ENCODE measurements at regions not wholly inside any gene's neighbourhood (a gene's known extent, or its start where the extent isn't known, plus 50 kb on each side); places are given as distances from the start of the nearest gene placed in this dataset.
"Not testable (repeated sequence)": the region's sequence is repeated elsewhere in the genome, so short reads cannot be mapped to it uniquely, and the experiment has no call there.

GRCh38 chr7:26424319-26424718 lies 132.7 kb downstream of the SNX10 start:
- not testable (repeated sequence) for DNase-seq

- DNase-seq = no peak
These were observed 134.0 kb downstream of the SNX10 start for GRCh38 chr7:26425655-26426054.

- no peak for DNase-seq
These were observed 134.4 kb downstream of the SNX10 start for GRCh38 chr7:26426096-26426495.

DNA sequence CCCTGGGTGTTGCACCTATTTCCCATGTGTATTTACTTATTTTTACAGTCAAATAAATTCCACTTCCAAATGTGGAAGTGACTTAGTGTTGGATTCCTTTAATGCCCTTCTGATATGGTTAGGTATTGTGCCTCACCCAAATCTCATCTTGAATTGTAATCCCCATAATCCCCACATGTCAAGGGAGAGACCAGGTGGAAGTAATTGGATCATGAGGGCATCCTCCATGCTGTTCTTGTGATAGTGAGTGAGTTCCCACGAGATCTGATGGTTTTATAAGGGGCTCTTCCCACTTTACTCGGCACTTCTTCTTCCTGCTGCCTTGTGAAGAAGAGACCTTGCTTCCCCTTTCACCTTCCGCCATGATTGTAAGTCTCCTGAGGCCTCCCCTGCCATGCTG lies 136.9 kb downstream of the SNX10 start:
- DNase-seq = no peak

DNA sequence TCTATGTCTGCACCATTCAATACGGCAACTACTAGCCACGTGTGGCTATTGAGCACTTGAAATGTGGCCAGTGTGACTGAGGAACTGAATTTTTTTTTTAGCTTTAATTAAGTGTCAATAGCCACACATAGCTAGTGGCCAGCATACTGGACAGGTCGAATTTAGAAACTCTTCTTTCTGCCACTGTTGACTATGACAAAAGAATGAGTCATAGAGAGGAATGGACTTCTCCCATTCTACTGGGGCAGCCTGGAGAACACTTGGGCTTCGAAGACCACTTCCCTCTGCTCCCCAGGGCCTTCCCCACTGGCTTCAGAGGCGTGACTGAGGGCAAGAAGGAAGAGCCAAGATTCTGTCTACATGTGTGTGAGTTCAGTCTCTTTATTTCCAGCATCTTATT lies 137.5 kb downstream of the SNX10 start:
- no peak for DNase-seq

- DNase-seq = peak; percentile 3
These were observed 143.3 kb downstream of the SNX10 start for GRCh38 chr7:26434974-26435373.

DNA sequence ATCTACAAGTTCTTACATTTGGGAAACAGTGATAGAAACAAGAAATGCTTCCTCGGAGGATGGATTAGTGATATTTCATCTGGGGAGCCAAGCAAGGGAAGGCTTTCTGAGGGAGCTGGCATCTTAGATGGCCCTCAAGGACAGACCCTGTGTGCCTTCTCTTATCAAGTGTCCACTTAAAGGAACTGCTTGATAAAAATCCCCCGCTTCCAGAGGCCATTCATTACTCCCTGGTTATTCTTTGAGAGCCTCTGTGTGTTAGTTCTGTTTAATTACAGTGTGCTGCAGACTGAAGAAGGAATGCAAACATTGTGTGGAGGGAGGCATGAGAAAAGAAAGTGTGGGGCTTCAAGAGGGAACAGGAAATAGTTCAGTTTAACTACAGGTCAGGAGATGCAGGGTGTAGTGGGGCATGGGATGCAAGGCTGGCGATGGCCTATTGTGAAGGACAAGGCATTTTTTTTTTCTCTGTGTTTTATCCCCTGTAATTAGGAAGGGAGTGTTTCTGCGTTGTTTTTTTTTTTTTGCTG lies 145.4 kb downstream of the SNX10 start:
- no peak for DNase-seq

DNA sequence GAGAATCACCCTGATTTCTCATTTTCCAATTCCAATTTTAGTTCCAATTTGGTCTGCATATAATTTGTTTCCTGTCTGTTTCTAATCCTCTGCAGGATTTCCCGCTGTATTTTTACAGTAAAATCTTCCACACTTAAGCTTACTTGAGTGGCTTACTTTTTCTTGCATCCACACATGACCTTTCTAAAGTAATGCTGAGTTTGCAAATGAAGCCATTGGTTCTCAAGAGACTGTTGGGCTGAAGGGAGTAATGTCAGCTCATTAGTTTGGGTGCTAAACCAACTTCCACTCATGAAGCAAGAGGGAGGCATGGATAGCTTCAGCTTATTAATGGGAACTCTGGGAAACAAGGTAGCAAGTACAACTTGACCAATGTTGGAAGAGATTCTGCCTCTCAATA lies 146.4 kb downstream of the SNX10 start:
- no peak for DNase-seq

DNA sequence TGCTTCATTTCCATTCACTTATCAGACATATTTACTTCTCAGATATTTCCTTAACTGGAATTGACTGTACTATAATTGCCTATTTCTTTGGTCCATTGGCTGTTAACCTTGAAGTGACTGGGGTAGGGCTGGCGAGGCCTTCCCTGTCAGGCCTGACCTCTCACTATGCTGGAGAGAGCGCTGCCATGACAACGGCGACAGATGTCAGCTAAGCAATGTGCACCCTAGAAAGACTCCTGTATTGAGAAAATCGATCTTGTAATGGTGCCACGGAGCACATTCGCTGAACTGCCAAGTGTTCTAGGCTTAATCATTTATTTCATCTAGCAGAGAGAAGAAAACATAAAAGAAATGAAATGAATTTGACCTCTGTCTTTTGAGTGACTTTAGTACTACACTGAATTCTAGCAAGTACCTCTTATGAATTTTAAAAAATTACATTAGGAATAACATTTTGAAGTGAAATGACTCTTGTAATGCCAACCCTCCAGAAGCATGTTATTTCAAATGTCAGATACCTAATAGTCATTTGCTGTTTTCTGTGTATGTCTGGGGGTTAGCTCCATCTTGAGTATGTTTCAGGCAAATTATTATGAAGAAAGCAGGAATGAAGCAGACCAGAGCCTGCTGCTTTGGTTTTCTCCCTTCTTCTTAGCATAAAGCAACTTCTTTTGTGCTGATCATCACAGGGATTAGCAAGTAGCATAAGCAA lies 148.0 kb downstream of the SNX10 start:
- DNase-seq = no peak

GRCh38 chr7:26440233-26441001 lies 148.8 kb downstream of the SNX10 start:
- DNase-seq = no peak

DNA sequence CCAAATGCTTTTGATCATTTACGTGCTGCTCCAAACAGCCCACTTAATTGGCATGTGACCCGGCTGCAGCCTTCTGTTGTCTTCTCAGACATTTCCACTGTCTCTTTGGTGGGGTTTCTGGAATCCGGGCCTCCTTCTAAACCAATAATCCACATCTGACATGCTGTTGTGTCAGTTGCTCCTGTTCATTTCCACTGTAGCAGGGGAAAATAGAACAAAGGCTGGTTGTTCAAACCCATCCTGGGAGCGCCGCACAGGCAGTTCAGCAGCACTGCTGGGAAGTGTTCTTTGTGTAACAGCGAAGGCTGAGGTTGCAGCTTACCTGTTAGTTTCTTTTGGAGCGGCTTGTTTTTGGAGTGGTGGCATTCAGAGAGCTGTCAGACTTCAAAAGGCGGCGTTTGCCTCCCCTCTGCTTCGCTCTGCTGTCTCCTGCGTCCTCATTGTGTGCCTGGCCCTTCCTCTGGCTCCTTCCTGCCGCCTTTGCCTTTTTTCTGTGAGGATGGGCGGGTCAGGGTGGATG lies 149.4 kb downstream of the SNX10 start:
- DNase-seq = no peak

DNA sequence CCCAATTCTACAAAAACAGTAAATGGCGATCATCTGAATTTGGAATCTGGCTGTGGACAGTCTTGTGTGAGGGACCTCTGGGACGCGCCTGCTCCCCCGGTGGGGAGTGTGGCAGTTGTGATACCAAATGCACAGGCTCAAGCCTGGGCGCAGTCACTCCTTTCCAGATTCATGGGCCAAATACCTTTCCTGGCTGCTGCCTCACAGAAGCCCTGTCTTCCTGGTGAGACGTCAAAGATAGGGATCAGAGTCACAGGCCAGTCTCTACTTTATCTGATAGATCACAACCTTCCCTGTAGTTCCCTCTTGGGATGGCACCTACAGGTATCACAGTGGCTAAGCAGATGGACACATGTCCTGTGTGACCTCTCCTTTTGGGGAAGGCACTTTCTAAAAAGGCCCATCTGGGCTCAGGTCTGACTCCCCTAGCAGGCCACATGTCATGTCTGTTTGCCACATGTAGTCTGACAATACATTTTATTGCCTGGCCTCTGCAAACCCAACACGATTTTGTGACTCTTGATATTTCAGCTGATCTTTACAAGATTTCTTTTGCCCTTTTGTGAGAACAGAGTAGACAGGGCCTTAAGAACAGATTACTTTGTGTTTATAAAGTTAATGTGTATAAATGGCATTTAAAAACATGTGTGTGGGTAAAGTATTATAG lies 150.1 kb downstream of the SNX10 start:
- DNase-seq = no peak

GRCh38 chr7:26443006-26443405 lies 151.3 kb downstream of the SNX10 start:
- DNase-seq = no peak

DNA sequence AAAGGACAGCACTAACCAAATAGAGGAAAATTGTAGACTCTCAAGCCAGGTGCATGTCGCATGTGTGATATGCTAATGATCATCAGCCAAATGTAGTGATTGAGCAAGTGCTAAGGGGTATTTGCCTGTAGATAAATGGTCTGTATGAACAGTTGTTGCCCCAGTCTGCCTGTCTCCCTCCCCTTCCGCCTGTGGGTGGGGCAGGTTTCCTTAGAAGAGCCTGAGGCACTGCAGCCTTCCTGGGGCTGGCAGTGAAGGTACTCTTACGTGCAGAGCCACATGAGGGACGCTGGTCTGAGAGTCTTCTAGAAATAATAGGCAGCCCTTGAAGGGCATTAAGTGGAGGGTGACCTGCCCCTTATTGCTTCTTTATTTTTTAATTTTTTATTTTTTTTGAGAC lies 152.1 kb downstream of the SNX10 start:
- DNase-seq = no peak

DNA sequence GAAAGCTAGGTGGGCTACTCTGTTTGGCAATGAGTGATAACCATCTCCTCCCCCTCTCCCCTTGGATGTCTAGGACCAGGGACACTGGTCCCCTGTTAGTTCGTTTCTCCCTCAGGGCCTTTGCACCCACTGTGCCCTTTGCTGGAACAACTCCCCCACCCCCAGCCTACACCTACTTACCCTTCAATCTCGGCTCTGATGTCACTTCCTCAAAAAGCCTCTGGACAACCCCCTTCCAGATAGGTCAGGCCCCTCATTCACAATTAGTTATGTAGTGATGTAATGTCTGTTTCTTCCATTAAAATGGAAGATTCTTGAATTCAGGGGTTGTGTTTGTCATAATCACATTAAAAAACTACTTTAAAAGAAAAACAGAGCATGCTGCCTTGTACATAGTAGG lies 152.9 kb downstream of the SNX10 start:
- no peak for DNase-seq

DNA sequence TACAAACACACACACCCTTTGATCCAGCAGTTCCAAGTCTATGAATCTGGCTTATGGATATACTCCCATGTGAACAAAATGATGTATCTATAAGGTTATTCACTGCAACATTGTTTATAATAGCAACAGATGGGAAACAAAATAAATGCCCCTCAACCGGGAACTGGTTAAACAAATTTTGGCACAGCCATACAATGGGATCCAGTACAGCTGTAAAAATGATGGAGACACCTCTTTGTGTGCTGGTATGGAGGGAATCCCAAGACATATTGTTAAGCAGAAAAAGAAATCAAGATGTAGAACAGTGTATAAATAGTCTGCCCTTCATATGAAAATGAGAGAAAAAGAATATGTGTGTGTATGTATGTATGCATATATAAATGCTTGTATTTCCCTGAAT lies 155.5 kb downstream of the SNX10 start:
- no peak for DNase-seq

DNA sequence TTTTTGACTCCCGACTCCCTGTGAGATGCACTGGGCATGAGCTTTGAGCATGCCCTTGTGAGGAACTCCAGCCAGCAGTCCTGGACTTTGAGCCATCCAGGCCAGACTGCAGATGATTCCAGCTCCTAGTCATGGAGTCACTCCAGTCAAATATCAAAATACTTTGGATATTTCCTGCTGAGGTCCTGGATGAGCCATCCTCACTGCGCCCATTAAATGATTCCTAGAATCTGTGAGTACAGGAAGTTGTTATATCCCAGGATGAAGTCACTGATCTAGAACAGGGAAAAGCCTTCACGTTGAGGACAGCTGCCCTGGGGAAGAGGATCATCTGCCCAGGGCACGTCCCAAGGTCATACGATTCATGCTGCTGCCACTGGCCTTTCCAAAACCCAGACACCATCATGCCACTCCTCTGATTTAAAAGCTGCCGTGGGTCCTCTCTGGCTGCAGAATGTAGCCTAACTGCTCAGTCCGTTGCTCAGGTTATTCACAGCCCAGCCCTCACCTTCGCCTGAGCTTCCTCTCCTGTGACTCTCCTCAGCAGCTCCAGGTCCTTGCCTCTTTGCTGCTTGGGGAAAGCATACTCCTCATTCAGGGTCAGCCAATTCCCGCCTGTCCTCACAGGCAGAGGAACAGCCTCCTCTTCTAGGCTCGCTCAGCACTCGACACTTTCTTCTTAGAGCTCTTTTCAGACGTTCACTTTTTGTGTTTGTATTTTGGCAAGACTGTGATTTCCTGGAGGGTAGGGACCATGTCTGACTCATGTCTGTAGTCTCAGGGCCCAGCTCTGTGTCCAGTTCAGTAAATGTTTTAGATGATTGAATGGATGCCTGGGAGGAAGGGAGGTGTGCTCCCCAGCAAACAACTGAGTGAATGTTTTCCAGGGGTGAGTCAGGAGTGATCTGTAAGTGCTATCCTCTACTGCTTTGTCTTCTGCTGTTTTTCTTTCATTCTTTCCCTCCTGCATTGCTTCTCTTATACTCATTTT lies 157.8 kb downstream of the SNX10 start:
- no peak for DNase-seq

DNA sequence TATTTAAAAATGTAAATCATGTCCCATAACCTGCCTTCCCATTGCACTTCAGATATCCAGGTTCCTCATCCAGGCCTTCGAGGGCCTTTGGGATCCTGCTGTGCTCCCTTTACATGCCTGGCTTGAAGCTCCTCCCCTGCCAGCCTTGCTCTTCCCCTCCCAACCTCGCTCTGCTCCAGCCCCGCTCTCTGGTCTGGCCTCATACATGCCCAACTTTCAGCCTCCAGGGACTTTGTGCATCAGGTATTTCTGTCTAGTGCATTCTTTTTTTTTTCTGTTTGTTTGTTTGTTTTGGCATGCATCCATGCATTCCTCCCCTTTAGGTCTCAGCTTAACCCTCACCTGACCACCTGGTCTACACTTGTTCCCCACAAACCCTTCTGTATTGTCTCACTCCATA lies 160.3 kb downstream of the SNX10 start:
- DNase-seq = no peak

GRCh38 chr7:26454180-26454579 lies 162.5 kb downstream of the SNX10 start:
- no peak for DNase-seq

- no peak for DNase-seq
These were observed 166.2 kb downstream of the SNX10 start for GRCh38 chr7:26457696-26458327.

DNA sequence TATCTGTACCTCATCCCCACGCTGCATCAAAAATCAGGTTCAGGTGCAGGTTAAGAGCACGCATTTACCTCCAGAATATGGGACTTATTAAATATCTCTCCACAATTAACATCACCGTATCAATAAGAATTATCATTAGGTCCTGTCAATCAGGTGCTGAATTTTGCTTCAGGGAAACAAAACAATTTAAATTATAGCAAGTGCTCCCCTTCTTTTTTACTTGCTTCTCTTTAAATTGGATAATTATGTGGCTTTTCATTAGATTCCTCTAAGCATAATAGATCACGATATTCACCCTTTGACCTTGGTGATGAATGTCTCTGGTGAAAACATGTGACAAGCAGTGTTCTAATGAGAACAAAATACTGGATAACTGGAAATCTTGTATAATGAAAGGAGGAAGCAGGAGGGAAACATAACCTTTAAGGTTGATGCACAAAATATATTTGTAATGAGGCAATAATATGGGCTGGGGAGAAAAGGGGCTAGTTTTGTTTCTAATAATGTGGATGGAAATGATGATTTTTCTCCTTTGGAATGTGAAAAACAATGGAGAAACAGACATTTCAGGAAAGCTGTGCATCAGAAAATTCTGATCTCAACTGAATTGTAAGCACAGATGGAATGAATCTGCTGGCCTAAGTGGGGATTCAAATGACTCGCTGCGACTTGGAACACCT lies 166.9 kb downstream of the SNX10 start:
- no peak for DNase-seq
